ENCODE measurements at regions not wholly inside any gene's neighbourhood (a gene's known extent, or its start where the extent isn't known, plus 50 kb on each side); places are given as distances from the start of the nearest gene placed in this dataset.

GRCh38 chr5:158086856-158087255 lies 227.9 kb upstream of the CLINT1 start:
- Histone ChIP-seq H2BK5ac (ENCODE audit: low read depth, low read length, poor library complexity, severe bottlenecking) (no peak overlapping the region), H3K4me1 (ENCODE audit: control insufficient read depth, insufficient read depth, low read depth, low read length) (no peaks in the 10 kb centered on the region), H2AK5ac (ENCODE audit: low read length, severe bottlenecking) (no peak overlapping the region), H3K36me3 (ENCODE audit: control insufficient read depth in 1 of 2, insufficient read depth in 2 of 2, low read depth in 1 of 2, low read length in 2 of 2) (no peaks in the 10 kb centered on the region), H3K9ac (ENCODE audit: low read length) (no peak overlapping the region), H3K23ac (ENCODE audit: low read length in 2 of 2) (no peak overlapping the region), H3K79me1 (replicated peaks; ENCODE audit: low read length, poor library complexity, severe bottlenecking) (no peaks in the 10 kb centered on the region), H2AFZ (ENCODE audit: low read depth, low read length) (no peak overlapping the region), H2BK15ac (ENCODE audit: low read depth, poor library complexity, severe bottlenecking) (no peak overlapping the region), H3K4ac (ENCODE audit: low read depth in 1 of 2, low read length in 2 of 2) (no peak overlapping the region), H2BK12ac (ENCODE audit: low read length in 2 of 2) (no peak overlapping the region), H3K4me3 (ENCODE audit: insufficient read depth in 1 of 2, low read depth in 1 of 2, low read length in 2 of 2) (no peak overlapping the region), H3K27me3 (ENCODE audit: control insufficient read depth in 1 of 2, insufficient read depth in 1 of 2, low read length in 2 of 2) (no peaks in the 10 kb centered on the region), H3K4me2 (ENCODE audit: low read length, poor library complexity, severe bottlenecking) (no peak overlapping the region), H4K8ac (ENCODE audit: low read length) (no peak overlapping the region), H3K27ac (ENCODE audit: low read length, poor library complexity, severe bottlenecking) (no peak overlapping the region), H2BK120ac (ENCODE audit: low read depth, low read length) (no peak overlapping the region), H3K9me3 (ENCODE audit: control insufficient read depth, low read length) (no peaks in the 10 kb centered on the region), H3K14ac (ENCODE audit: low read length in 2 of 2) (no peak overlapping the region), H3K18ac (ENCODE audit: low read depth in 1 of 2, low read length in 2 of 2) (no peak overlapping the region), H4K91ac (ENCODE audit: low read length) (no peak overlapping the region)
- DNase-seq: no peak
- WGBS: 74% methylated on average over 3 of the region's 3 CpGs

- Histone ChIP-seq H2BK15ac (ENCODE audit: low read depth, poor library complexity, severe bottlenecking) (no peak overlapping the region), H2BK12ac (ENCODE audit: low read length in 2 of 2) (no peak overlapping the region), H2AFZ (ENCODE audit: low read depth, low read length) (no peak overlapping the region), H3K14ac (ENCODE audit: low read length in 2 of 2) (no peak overlapping the region), H3K27me3 (ENCODE audit: control insufficient read depth in 1 of 2, insufficient read depth in 1 of 2, low read length in 2 of 2) (peaks cover 0 to 1% of the 10 kb centered on the region in 2 experiments), H3K4me2 (ENCODE audit: low read length, poor library complexity, severe bottlenecking) (no peak overlapping the region), H3K27ac (ENCODE audit: low read length, poor library complexity, severe bottlenecking) (no peak overlapping the region), H3K4ac (ENCODE audit: low read depth in 1 of 2, low read length in 2 of 2) (no peak overlapping the region), H3K18ac (ENCODE audit: low read depth in 1 of 2, low read length in 2 of 2) (no peak overlapping the region), H3K9ac (ENCODE audit: low read length) (no peak overlapping the region), H3K36me3 (ENCODE audit: control insufficient read depth in 1 of 2, insufficient read depth in 2 of 2, low read depth in 1 of 2, low read length in 2 of 2) (no peaks in the 10 kb centered on the region), H4K91ac (ENCODE audit: low read length) (no peak overlapping the region), H2AK5ac (ENCODE audit: low read length, severe bottlenecking) (no peak overlapping the region), H2BK120ac (ENCODE audit: low read depth, low read length) (no peak overlapping the region), H3K4me1 (ENCODE audit: control insufficient read depth, insufficient read depth, low read depth, low read length) (no peaks in the 10 kb centered on the region), H3K4me3 (ENCODE audit: insufficient read depth in 1 of 2, low read depth in 1 of 2, low read length in 2 of 2) (no peak overlapping the region), H2BK5ac (ENCODE audit: low read depth, low read length, poor library complexity, severe bottlenecking) (no peak overlapping the region), H4K8ac (ENCODE audit: low read length) (no peak overlapping the region), H3K23ac (ENCODE audit: low read length in 2 of 2) (no peak overlapping the region), H3K9me3 (ENCODE audit: control insufficient read depth, low read length) (no peaks in the 10 kb centered on the region), H3K79me1 (replicated peaks; ENCODE audit: low read length, poor library complexity, severe bottlenecking) (no peaks in the 10 kb centered on the region)
- DNase-seq: no peak
- WGBS: 90% methylated on average over 2 of the region's 4 CpGs
These were observed 225.3 kb upstream of the CLINT1 start for GRCh38 chr5:158084292-158084691.

- Histone ChIP-seq H3K4ac (ENCODE audit: low read depth in 1 of 2, low read length in 2 of 2) (no peak overlapping the region), H3K4me1 (ENCODE audit: control insufficient read depth, insufficient read depth, low read depth, low read length) (no peaks in the 10 kb centered on the region), H3K4me3 (ENCODE audit: insufficient read depth in 1 of 2, low read depth in 1 of 2, low read length in 2 of 2) (no peak overlapping the region), H3K18ac (ENCODE audit: low read depth in 1 of 2, low read length in 2 of 2) (no peak overlapping the region), H2BK12ac (ENCODE audit: low read length in 2 of 2) (no peak overlapping the region), H2AK5ac (ENCODE audit: low read length, severe bottlenecking) (no peak overlapping the region), H2AFZ (ENCODE audit: low read depth, low read length) (no peak overlapping the region), H2BK120ac (ENCODE audit: low read depth, low read length) (no peak overlapping the region), H3K4me2 (ENCODE audit: low read length, poor library complexity, severe bottlenecking) (no peak overlapping the region), H2BK5ac (ENCODE audit: low read depth, low read length, poor library complexity, severe bottlenecking) (no peak overlapping the region), H3K9ac (ENCODE audit: low read length) (no peak overlapping the region), H3K27ac (ENCODE audit: low read length, poor library complexity, severe bottlenecking) (no peak overlapping the region), H3K14ac (ENCODE audit: low read length in 2 of 2) (no peak overlapping the region), H3K36me3 (ENCODE audit: control insufficient read depth in 1 of 2, insufficient read depth in 2 of 2, low read depth in 1 of 2, low read length in 2 of 2) (no peaks in the 10 kb centered on the region), H2BK15ac (ENCODE audit: low read depth, poor library complexity, severe bottlenecking) (no peak overlapping the region), H4K91ac (ENCODE audit: low read length) (no peak overlapping the region), H3K23ac (ENCODE audit: low read length in 2 of 2) (no peak overlapping the region), H3K79me1 (replicated peaks; ENCODE audit: low read length, poor library complexity, severe bottlenecking) (no peaks in the 10 kb centered on the region), H3K9me3 (ENCODE audit: control insufficient read depth, low read length) (no peaks in the 10 kb centered on the region), H3K27me3 (ENCODE audit: control insufficient read depth in 1 of 2, insufficient read depth in 1 of 2, low read length in 2 of 2) (peaks cover 0 to 3% of the 10 kb centered on the region in 2 experiments), H4K8ac (ENCODE audit: low read length) (no peak overlapping the region)
- 64% methylated on average over 2 of the region's 2 CpGs for WGBS
- DNase-seq: no peak
These were observed 223.8 kb upstream of the CLINT1 start for GRCh38 chr5:158082696-158083287.

- Histone ChIP-seq H3K18ac (ENCODE audit: low read depth in 1 of 2, low read length in 2 of 2) (no peak overlapping the region), H3K9me3 (ENCODE audit: control insufficient read depth, low read length) (no peaks in the 10 kb centered on the region), H4K91ac (ENCODE audit: low read length) (no peak overlapping the region), H3K4me1 (ENCODE audit: control insufficient read depth, insufficient read depth, low read depth, low read length) (no peaks in the 10 kb centered on the region), H3K4ac (ENCODE audit: low read depth in 1 of 2, low read length in 2 of 2) (no peak overlapping the region), H3K27me3 (ENCODE audit: control insufficient read depth in 1 of 2, insufficient read depth in 1 of 2, low read length in 2 of 2) (peaks cover 0 to 3% of the 10 kb centered on the region in 2 experiments), H2BK12ac (ENCODE audit: low read length in 2 of 2) (no peak overlapping the region), H3K4me2 (ENCODE audit: low read length, poor library complexity, severe bottlenecking) (no peak overlapping the region), H4K8ac (ENCODE audit: low read length) (no peak overlapping the region), H2BK120ac (ENCODE audit: low read depth, low read length) (no peak overlapping the region), H2AK5ac (ENCODE audit: low read length, severe bottlenecking) (no peak overlapping the region), H3K9ac (ENCODE audit: low read length) (no peak overlapping the region), H3K4me3 (ENCODE audit: insufficient read depth in 1 of 2, low read depth in 1 of 2, low read length in 2 of 2) (no peak overlapping the region), H2AFZ (ENCODE audit: low read depth, low read length) (no peak overlapping the region), H2BK5ac (ENCODE audit: low read depth, low read length, poor library complexity, severe bottlenecking) (no peak overlapping the region), H3K27ac (ENCODE audit: low read length, poor library complexity, severe bottlenecking) (no peak overlapping the region), H3K14ac (ENCODE audit: low read length in 2 of 2) (no peak overlapping the region), H2BK15ac (ENCODE audit: low read depth, poor library complexity, severe bottlenecking) (no peak overlapping the region), H3K36me3 (ENCODE audit: control insufficient read depth in 1 of 2, insufficient read depth in 2 of 2, low read depth in 1 of 2, low read length in 2 of 2) (no peaks in the 10 kb centered on the region), H3K23ac (ENCODE audit: low read length in 2 of 2) (no peak overlapping the region), H3K79me1 (replicated peaks; ENCODE audit: low read length, poor library complexity, severe bottlenecking) (no peaks in the 10 kb centered on the region)
- DNase-seq: no peak
- 100% methylated on average over 1 of the region's 1 CpG for WGBS
These were observed 221.2 kb upstream of the CLINT1 start for GRCh38 chr5:158080112-158080511.

Data from mesenchymal stem cell (in vitro differentiated cells and primary cell).